ENCODE measurements at regions not wholly inside any gene's neighbourhood (a gene's known extent, or its start where the extent isn't known, plus 50 kb on each side); places are given as distances from the start of the nearest gene placed in this dataset.

GRCh38 chr4:97015301-97015700 is 1128.0 kb downstream of the STPG2 start:
- Histone ChIP-seq H3K4me3 (ENCODE audit: low read depth, low read length, poor library complexity, severe bottlenecking) (no peak overlapping the region), H3K9me3 (ENCODE audit: low read depth, low read length, poor library complexity, severe bottlenecking) (no peaks in the 10 kb centered on the region), H3K27me3 (replicated peaks; ENCODE audit: insufficient read depth, low read depth, low read length, poor library complexity) (no peaks in the 10 kb centered on the region), H3K4me1 (ENCODE audit: insufficient read depth, low read length, poor library complexity, severe bottlenecking) (no peaks in the 10 kb centered on the region), H3K27ac (ENCODE audit: low read depth, low read length, poor library complexity, severe bottlenecking) (no peak overlapping the region), H3K36me3 (ENCODE audit: insufficient read depth, low read length, poor library complexity, severe bottlenecking) (no peaks in the 10 kb centered on the region)
- ChIA-PET POLR2A (ENCODE audit: low non-redundant PET) (no interaction called here), CTCF (no interaction called here)
- no TSS peak for BruUV-seq (replicated peaks)
- DNase-seq (ENCODE audit: low spot score): no peak
- TF ChIP-seq EZH2 (IDR thresholded peaks at IDR 0.05; ENCODE audit: borderline replicate concordance, low read depth, low read length, poor library complexity, severe bottlenecking) (no peak), CTCF (conservative IDR thresholded peaks at IDR 0.05; ENCODE audit: low read depth, low read length) (no peak)
- intact Hi-C loops (cut with micrococcal nuclease; ENCODE audit: unreplicated experiment): no loop called here

DNA sequence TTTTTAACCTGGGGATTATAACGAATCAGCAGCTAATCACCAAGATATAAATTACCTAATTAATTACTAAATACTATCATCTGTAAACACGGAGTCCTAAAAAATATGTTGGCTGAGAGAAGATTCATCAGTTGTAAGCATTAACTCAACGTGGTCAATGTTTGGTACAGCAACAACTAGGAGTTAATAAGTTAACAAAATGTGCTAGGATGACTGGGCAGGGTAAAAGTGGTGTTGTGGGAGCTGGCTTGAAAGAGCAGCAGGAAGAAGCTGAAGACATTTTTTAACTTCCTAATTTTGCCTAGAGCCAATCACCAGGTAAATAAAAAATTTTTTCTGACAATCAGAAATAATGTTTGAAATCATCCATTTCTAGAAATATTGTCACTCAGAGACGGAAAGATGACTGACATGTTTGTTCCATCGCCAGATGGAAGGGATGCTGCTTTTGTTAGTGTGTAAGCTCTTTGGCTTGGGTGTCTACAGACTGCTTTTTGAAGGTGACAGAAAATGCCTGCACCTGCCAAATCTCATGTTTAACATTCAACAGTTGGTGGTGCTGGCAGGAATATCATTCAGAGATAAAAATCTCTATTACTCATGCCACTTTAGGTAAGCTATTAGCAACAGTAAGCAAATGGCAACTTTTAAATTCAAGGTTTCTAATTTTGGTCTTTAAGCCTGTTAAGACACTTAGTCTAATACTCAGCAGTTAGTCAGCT is 1126.9 kb downstream of the STPG2 start:
- H3K4me3 ChIP-seq (ENCODE audit: low read depth, low read length, poor library complexity, severe bottlenecking): no peak overlapping the region
- H3K4me1 ChIP-seq (ENCODE audit: insufficient read depth, low read length, poor library complexity, severe bottlenecking): no peaks in the 10 kb centered on the region
- BruUV-seq (replicated peaks): no TSS peak
- DNase-seq (ENCODE audit: low spot score): no peak
- no peak overlapping the region for H3K27ac ChIP-seq (ENCODE audit: low read depth, low read length, poor library complexity, severe bottlenecking)
- ChIA-PET POLR2A (ENCODE audit: low non-redundant PET) (no interaction called here), CTCF (no interaction called here)
- no peaks in the 10 kb centered on the region for H3K36me3 ChIP-seq (ENCODE audit: insufficient read depth, low read length, poor library complexity, severe bottlenecking)
- no peak for TF ChIP-seq CTCF (conservative IDR thresholded peaks at IDR 0.05; ENCODE audit: low read depth, low read length)
- no peak for TF ChIP-seq EZH2 (IDR thresholded peaks at IDR 0.05; ENCODE audit: borderline replicate concordance, low read depth, low read length, poor library complexity, severe bottlenecking)
- no peaks in the 10 kb centered on the region for H3K27me3 ChIP-seq (replicated peaks; ENCODE audit: insufficient read depth, low read depth, low read length, poor library complexity)
- no peaks in the 10 kb centered on the region for H3K9me3 ChIP-seq (ENCODE audit: low read depth, low read length, poor library complexity, severe bottlenecking)
- intact Hi-C loops (cut with micrococcal nuclease; ENCODE audit: unreplicated experiment): no loop called here

DNA sequence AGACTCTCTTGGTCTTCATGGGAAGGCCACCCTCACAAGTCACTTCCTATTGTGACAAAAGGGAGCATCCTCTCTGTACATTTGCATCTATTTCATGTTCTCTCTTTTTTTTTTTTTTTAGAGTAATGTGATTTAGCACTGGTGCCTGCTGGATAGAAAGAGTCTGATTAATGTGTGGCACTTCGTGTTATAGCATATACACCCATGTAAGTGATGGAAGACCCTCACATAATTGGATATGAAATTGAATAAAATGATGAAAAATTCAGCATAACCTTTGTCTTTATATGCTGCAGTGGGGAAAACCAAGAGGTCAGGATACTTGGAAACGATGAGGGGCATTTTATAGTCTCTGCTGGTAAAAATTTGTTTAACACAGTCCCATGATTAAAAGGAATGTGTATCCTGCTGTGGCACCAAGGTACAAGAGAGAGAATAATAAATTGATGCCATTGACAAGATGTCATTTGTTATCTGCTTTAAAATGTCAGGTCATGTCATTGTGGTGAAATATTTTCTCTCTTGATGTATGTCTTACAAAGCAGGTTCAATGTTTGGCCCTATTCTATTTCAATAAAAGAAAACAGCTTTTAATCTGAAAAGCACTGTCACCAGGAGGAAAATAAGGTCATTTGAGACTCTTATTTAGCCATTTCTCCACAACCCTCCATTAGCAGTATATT is 1115.4 kb downstream of the STPG2 start:
- no peak for DNase-seq (ENCODE audit: low spot score)
- H3K4me1 ChIP-seq (ENCODE audit: insufficient read depth, low read length, poor library complexity, severe bottlenecking): no peaks in the 10 kb centered on the region
- H3K27ac ChIP-seq (ENCODE audit: low read depth, low read length, poor library complexity, severe bottlenecking): no peak overlapping the region
- H3K9me3 ChIP-seq (ENCODE audit: low read depth, low read length, poor library complexity, severe bottlenecking): no peaks in the 10 kb centered on the region
- intact Hi-C loops (cut with micrococcal nuclease; ENCODE audit: unreplicated experiment): no loop called here
- H3K36me3 ChIP-seq (ENCODE audit: insufficient read depth, low read length, poor library complexity, severe bottlenecking): no peaks in the 10 kb centered on the region
- H3K4me3 ChIP-seq (ENCODE audit: low read depth, low read length, poor library complexity, severe bottlenecking): no peak overlapping the region
- TF ChIP-seq CTCF (conservative IDR thresholded peaks at IDR 0.05; ENCODE audit: low read depth, low read length) (no peak), EZH2 (IDR thresholded peaks at IDR 0.05; ENCODE audit: borderline replicate concordance, low read depth, low read length, poor library complexity, severe bottlenecking) (no peak)
- H3K27me3 ChIP-seq (replicated peaks; ENCODE audit: insufficient read depth, low read depth, low read length, poor library complexity): no peaks in the 10 kb centered on the region
- POLR2A ChIA-PET (ENCODE audit: low non-redundant PET): no interaction called here
- no TSS peak for BruUV-seq (replicated peaks)
- CTCF ChIA-PET: no interaction called here

Measured in A673 (cell line).